ENCODE measurements at regions not wholly inside any gene's neighbourhood (a gene's known extent, or its start where the extent isn't known, plus 50 kb on each side); places are given as distances from the start of the nearest gene placed in this dataset.
"Not testable (repeated sequence)": the region's sequence is repeated elsewhere in the genome, so short reads cannot be mapped to it uniquely, and the experiment has no call there.

DNA sequence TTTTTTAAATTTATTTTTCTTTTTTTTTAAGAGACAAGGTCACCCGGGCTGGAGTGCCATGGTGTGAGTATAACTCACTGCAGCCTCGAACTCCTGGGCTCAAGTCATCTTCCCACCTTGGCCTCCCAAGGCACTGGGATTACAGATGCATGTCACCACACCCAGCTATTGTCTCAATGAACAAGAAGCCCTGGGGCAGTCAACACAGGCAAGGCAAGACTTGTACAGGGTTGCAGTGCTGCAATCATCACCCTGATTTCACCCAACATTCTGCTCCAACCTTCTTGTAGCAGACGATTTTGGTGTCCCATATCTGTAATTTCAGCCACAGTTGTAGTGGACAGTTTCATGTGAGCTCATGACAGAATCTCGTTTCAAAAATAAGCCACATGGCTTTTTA, 205.8 kb upstream of the KIF2A start:
- DNase-seq (ENCODE audit: low read depth), result no peak

DNA sequence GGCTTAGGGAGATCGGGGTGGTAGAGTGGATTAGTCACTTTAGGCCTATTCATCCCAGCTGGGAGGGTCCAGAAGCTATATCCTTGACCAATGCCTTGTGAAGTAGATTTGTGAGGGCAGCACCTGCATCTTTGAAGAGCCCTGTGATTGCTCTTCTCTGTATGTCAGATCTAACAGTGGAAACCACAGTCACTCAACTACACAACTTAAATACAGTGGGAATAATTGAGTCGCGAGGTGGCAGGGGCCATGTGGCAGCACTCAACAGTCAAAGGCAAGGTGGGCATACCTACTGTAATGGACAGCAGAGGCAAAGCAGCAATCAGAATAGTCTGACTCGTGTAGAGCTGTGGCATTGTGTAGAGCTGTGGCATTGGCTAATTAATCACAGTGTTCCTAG, 202.1 kb upstream of the KIF2A start:
- not testable (repeated sequence) for DNase-seq (ENCODE audit: low read depth)

DNA sequence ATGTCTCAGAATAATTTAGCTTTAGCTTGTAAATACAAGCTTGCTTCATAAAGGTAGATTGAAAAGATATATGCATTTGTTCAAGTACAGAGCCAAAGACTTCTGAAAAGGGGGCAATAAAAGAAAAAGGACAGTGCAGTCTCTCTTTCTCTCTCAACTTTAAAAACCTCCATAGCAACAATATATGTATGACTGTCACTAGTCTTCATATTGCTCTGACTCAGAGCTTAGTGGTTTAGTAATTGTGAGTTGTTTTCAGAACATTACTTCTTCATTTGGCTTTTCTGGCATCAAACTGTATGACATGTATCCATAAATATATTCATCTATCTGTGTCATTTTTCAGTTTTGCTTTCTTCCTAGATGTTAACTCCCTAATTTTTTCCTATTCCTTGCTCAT, 194.6 kb upstream of the KIF2A start:
- no peak for DNase-seq (ENCODE audit: low read depth)

DNA sequence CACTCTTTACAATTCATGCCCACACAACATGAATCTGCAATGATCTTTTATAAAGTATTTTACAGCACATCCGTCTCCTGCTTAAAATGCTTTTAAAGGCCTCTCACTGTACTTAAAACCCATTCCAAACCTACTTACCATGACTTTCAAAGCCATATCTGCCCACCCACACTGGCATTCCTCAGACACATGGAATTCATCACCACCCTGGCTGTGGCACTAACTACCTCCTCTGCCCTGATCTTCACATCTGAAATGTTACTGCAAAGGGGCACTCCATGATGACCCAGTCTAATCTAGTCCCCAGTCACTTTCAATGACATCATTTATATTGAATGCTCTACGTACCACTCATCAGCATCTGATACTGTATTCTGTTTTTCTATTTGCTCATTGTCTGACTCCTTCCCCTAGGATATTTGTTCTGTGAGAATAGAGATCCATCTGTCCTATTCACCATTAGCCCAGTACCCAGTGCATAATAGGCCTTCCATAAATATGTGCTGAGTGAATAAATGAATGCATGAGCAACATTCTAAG, 193.2 kb upstream of the KIF2A start:
- no peak for DNase-seq (ENCODE audit: low read depth)

DNA sequence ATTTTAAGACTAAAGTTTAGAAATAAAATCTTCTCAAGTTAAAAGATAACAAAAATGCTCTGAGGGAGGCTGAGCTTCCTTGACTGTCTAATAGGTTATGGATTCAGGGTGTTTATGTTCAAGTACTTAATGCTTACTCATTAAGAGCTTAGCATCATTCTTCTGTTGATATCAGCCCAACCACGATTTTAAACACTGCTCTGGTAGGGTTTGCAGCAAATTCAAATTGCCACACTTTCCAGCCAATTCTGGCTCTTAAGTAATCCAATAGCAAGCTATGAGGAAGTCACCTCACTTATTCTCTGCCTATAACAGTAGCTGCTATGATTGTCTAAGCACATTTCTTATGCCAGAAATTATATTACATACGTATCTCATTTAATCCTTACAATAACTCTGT, 191.0 kb upstream of the KIF2A start:
- DNase-seq (ENCODE audit: low read depth), result no peak

DNA sequence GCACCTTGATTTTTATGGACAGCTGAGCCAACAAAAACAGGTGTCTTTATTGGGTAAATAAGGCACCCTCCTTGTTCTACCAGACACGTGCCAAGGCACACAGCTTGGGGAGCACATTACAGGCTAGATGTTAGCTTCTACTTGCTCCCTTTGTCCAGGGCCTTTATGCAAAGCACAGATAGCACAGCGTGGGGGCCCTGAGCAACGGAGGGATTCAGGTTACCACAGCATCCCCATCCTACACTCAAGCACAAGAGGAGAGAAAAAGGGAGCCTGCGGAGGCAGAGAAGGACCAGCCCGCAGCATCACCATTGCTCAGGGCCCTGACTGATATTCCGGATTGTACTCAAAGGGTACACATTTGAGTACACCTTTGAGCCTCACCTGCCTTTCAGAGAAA, 181.7 kb upstream of the KIF2A start:
- DNase-seq (ENCODE audit: low read depth), result no peak

DNA sequence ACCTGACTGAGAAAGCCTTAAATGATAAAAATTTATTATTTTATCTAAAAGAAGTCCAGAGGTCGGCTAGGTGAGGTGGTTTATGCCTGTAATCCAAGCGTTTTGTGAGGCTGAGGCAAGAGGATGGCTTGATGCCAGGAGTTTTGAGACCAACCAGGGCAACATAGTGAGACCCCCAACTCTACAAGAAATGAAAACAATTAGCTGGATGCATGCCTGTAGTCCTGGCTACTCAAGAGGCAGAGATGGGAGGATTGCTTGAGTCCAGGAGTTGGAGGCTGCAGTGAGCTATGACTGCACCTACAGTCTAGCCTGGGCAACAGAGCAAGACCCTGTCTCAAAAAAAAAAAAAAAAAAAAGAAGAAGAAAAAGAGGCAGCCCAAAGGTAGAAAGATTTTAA, 179.9 kb upstream of the KIF2A start:
- no peak for DNase-seq (ENCODE audit: low read depth)

DNA sequence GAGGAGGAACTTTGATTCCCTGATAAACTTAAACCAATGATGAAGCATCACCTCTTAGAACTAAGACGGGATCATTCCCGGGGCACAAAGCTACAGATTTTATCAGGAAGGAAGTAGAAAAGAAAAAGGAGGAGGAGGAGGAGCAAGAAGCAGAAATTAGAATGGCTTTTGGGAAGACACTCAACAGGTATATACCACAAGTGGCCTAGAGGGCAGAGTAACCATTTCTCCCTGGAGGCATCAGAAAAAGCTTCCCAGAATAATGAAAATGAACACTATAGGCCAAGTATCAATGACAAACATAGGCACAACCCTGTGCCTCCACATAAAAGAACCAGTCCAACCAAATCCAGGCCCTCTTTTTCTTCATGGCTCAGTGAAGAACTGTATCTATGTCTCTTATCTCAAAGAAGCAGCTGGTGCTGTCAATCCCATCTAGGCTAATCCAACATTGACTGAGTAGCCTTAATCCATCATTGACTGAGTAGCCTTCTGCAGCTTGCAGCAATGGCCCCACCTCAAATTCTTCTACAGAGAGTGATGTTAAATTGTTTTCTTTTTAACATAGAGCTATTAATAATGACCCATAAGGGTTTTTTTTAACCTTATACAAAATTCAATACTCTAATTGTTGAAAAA, 178.8 kb upstream of the KIF2A start:
- no peak for DNase-seq (ENCODE audit: low read depth)

DNA sequence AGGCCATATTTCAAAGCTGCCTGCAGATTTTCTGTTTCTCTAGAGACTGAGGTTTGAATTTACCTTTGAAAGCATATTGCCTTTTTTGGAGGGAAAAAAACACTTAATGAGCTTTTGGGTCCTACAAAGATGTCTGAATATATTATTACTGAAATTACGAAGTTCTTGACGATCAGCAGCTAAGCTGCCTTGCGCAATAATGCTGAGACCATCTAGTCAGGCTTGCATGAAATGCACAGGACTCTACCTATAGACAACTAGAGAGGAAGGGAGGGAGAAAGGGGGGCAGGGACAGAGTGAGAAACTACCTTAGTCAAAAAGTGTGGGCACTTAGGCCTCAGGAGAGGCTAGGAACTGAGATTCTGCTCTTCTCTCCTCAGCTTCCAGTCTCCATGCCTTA, 175.9 kb upstream of the KIF2A start:
- no peak for DNase-seq (ENCODE audit: low read depth)

DNA sequence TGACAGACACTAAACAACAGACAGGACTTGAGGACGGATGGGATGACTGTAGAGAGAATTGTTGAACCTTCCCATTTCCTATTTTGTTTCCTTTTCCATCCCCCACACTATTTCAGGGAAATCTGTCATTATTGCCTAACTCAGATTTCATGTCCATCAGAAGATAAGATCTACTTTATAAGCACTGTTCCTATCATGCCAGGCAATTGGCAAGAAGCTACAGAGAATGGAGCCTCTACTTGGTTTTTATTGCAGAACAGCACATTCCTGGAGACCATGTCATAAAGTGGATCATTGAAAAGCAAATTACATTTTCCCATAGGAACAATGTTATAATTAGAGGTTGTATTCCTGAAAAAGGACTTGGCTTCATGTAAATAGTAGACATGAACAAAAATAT, 173.7 kb upstream of the KIF2A start:
- no peak for DNase-seq (ENCODE audit: low read depth)

DNA sequence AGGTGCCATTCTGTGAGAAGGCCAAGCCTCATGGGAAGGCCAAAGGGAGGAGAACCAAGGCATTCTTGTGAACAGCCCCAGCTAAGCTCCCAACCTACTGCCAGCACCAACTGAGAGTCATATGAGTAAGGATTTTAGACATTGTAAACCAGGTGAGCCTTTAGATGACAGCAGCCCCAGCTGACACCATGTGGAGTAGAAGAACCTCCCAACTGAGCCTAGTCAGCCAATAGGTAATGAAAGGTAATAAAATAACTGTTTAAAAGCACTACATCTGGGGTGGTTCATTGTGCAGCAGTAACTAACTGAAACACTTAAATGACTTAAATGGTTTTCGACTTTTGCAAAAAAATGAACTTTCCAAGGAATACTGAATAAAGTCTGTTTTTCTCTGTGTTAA, 172.6 kb upstream of the KIF2A start:
- DNase-seq (ENCODE audit: low read depth), result no peak

DNA sequence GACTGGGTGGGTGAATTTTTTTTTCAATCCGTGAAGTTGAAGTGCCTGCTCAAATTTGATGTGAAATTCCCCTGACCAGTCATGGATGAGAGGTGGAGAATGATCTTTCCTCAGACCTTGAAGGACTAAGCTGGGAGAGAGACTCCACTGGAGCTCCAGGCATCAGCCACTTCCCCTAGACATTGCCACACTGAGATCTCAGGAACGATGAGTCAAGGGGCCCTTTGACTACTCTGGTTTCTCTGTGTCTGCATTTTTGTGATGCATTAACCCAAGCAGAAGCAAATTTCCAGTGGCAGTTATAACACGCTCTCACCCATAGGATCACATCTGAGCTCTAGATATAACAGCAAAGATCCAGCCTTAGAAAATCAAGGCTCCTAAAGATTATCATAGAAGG, 171.2 kb upstream of the KIF2A start:
- no peak for DNase-seq (ENCODE audit: low read depth)

DNA sequence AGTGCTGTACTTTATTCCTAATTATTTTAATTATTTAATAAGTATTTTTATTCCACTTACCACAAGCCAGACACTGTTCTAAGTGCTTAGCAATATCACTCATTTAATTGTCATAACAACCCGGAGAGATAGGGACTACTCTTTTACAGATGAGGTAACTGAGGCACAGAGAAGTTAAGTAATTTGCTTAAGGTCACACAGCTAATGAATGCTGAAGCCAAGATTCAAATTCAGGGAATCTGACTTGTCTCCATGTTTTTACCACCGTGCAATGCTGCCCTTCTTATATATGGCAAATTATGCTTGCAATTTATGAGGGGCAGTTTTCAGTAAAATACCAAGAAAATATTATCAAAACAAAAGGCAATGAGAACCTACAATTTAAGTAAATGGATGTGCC, 168.4 kb upstream of the KIF2A start:
- DNase-seq (ENCODE audit: low read depth), result no peak

DNA sequence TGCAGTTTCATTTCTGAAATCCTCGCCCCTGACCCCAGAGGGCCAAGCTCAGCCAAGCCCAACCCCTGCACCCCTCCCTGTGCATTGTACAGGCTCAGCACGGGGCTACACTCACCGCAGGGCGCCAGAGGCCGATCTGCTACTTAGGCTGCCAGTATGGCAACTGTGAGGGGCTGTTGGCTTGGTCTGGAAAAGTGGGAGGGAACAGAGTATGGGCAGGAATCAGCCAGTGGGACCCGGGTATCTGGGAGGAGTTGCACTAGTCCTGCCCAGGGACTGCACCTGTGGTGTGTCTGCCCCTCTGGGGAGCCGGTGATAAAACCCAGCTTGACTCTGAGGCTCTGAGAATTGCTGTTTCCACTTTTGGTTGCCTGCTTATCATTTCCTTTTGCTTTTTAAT, 167.4 kb upstream of the KIF2A start:
- no peak for DNase-seq (ENCODE audit: low read depth)

DNA sequence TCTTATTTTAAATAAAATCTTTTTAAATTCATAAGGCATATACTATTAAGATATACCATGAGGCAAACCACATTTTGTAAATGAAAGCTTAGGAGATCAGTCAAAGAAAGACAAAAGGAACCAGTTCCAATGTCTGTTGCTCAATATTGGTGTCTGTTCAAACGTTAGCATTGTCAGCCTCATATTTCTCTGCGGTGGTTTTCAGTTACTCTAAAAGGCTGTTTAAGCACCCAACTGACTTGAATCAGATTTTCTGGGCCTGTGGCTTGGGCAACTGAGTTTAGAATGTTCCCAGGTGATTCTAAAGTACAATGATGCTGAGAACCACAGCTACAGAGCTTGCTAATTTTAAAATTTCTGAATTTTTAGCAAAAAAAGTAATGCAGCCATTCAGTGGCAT, 166.3 kb upstream of the KIF2A start:
- DNase-seq (ENCODE audit: low read depth), result no peak

DNA sequence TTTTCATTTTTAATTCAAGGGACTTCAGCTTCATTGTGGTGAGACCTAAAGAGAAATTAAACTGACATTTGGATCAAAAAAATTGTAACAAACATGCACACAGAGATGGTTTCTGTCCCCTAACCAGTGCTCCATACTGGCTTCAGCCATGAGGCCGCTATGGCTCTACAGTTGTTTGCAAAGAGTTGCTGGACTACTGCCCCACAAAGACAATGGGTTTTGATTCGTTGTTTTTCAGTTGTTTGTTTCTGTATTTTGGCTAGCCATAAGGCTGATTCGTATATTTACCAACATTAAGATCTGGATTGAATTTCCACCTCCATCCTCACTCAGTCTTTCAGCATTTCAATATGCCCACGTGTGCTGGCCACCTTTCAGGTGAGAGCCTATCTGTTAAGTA, 163.7 kb upstream of the KIF2A start:
- DNase-seq (ENCODE audit: low read depth), result no peak

DNA sequence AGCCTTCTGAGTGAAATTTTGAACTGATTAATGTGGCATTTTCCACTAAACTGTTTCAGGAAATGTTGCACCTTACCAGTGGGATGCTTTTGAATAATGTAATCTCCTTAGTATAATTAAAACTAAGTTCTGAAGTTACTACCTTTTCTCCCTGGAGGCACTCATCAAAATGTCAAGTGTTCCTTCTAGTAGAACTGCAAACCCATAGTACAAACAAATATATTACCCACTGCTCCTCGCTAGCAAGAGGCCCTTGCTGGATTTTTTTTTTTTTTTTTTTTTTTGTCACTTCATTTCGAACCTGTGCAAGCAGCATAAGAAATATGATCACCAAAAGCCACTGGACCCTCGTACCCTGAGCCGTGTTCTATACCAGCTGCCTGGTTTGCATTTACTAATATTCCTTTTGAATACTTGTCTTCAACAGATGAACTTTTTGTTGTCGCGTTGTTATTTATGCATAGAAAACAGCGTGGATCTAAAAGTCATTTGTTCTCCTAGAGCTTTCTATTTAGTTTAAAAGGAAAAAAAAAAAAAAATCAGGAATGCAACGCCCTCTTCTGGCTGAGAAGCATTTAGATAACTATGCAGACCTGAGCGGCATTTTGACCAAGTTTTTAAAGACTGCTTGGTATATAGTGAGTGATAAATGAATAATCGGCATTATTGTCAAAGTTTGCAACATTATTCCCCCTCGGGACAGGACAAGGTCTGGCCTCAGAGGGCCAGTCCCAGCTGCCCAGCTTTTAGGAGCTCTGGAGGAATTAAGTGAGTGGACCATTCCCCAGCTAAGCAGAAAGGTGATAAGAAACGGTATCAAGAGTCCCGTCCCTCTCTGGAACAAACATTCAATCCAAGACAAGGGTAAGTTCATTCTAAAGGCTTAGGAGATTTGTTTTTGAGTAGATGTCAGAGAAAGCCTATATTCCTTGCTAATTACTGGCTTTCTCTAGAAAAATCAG, 162.5 kb upstream of the KIF2A start:
- no peak for DNase-seq (ENCODE audit: low read depth)

DNA sequence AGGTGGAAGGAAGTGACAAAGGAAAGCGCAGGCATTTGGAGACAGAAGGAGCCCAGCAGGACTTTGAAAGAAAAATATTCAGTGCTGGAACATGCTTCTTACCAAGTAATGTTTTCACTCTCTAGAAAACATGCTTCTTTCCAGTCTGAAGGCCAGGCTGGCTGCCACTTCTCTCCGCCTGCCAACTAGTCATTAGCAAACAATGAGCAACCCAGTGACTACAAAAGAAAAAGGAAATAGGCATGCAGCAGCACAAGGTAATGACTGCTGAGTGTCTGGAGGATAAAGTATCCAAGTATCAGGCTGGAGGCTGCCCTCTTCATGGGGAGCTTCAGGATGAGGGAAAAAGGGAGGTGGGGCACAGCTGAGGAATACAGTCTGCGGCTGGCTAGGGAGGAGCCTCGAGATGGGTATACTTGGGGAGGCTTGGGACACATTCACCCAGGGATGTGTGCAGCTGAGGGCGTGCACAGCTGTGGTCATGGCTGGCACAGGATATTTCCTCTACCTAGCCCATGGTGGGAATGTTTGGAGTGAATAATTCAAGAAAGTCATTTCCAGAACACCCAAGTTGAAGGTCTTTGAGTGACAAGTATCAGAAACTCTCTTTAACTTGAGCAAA, 161.5 kb upstream of the KIF2A start:
- DNase-seq (ENCODE audit: low read depth), result no peak

DNA sequence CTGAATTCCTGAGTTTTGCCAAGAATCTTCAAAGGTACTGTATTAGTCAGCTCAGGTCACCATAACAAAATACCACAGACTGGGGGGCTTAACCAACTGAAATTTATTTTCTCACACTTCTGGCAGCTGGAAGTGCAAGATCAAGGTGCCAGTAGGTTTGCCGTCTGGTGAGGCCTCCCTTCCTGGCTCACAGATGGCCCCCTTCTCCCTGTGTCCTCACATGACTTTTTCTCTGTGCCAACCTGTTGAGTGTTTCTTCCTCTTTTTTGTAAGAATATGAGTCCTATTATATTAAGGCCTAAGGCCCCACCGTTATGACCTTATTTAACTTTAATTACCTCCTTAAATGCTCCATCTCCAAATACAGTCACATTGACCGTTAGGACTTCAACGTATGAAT, 156.1 kb upstream of the KIF2A start:
- DNase-seq (ENCODE audit: low read depth), result no peak

DNA sequence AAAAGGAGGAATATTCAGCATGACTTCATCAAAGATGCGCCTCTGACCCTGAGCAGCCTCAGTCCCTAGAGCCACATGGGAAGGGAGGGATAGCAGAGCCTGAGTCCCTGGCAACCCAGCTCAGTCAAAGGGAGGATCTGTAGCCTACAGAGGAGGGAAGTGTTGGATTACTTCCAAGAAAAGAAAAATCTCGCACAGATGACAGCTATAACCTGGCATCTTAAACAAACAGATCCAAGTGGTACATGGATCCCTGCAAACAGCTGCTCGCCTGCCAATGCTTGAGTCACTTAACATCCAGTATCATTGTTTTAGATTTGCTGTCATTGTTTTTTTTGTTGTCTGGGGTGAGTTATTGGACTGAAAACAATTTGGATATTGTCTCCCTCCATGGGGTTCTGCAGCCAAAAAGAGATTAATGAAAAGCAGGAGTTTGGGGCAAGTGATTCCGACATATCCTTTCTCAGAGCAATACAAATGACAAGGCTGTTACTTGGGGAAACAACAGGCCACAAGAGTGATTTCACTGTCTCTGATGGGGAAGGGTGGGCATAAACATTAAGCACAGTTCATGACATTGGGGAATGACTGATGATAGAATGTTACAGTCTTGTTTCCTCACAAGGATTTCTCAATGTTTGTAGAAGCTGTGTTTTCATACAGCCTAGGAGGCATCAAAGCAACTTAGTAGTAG, 153.5 kb upstream of the KIF2A start:
- no peak for DNase-seq (ENCODE audit: low read depth)

DNA sequence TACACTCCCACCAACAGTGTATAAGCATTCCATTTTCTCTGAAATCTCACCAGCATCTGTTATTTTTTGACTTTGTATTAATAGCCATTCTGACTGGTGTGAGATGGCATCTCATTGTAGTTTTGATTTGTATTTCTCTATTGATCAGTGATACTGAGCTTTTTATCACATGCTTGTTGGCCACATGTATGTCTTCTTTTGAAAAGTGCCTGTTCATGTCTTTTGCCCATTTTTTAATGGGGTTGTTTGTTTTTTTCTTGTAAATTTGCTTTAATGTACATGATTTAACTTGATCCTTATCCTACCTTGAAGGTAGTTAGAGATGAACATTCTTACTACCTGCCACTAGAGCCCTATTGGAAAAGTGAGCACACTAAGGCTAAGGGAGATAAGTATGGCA, 151.2 kb upstream of the KIF2A start:
- no peak for DNase-seq (ENCODE audit: low read depth)

DNA sequence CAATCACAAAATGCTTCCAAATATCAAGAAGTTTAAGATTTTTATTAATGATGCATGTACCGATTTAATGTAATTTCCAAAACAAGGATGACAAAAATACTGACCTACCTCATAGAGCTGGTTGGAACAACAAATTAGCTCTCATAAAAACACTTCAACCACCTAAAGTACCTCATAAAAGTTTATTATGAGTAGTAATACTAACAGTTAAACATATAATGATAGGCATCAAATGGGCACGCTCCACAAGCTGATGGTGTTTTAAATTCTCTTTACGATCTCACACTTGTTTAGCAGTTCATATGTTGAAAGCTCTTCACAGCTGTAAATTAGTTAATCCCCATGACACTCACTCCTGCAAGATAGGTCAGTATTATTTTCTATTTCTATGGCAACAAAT, 150.0 kb upstream of the KIF2A start:
- DNase-seq (ENCODE audit: low read depth), result no peak
